ENCODE measurements at regions not wholly inside any gene's neighbourhood (a gene's known extent, or its start where the extent isn't known, plus 50 kb on each side); places are given as distances from the start of the nearest gene placed in this dataset.

GRCh38 chr4:110271986-110272385 is 73.6 kb upstream of the ELOVL6 start:
- DNase-seq: no peak

DNA sequence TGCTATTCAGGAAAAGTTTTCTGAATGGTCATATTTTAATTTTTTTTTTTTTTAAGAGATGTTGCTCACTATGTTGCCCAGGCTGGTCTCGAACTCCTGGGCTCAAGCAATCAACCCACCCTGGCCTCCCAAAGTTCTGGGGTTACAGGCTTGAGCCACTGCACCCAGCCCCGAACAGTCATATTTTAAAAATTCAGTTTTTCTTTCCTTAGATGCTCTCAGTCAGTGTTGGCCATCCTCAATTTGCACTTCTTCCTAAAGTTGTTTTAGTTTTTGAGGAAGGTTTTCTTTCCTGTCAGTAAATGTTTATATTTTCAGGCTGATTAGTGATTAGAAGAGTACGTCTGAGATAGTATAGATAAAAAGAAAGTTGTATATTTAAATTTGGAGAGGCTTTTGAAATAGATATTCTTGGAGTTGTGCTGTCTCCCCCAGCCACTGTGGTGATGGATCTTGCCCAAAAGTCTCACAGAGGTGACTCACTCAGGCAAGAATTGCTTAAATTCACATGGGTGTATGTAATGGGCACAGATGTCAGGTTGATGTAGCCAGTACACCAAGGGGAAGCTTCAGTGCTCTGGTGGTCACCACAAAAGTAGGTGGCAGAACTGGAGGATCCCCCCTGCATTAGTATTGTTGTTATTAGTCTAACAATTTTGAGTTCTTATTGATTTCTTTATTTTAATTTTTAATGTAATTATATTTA is 72.2 kb upstream of the ELOVL6 start:
- peak; percentile 82 for DNase-seq

GRCh38 chr4:110268790-110269189 is 70.4 kb upstream of the ELOVL6 start:
- no peak for DNase-seq

GRCh38 chr4:110268352-110268751 is 69.9 kb upstream of the ELOVL6 start:
- peak; percentile 20 for DNase-seq

DNA sequence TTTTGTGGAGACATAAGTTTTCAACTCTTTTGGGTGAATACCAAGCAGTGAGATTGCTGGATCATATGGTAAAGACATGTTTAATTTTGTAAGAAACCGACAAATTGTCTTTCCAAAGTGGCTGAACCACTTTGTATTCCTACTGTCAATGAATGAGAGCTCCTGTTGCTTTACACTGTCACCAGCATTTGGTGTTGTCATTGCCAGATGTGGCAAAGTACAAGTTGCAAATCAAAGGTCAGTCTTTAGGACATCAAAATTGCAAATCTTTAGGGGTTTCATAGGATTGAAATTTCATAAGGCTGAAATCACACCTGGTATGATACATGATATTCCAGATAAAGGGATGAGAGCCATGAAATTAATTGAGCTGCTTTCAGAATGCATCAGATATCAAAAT is 67.7 kb upstream of the ELOVL6 start:
- DNase-seq: no peak

DNA sequence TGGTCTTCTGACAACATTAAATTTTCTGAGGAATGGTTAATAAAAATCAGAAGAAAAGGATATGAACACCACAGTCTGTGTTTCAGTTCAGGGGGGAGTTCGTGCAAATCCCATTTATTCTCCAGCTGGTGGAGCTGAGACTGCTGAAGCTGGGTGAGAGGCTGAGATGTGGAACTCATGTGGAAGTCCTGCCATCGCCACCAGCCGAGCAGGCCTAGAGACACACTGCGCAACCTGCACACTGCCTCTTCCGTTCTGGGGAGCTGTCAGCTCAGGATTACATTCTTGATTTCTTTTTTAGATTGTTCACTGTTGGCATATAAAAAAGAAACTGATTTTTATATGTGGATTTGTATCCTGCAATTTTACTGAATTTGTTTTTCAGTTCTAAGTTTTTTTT is 66.6 kb upstream of the ELOVL6 start:
- no peak for DNase-seq

GRCh38 chr4:110260299-110260698 is 61.9 kb upstream of the ELOVL6 start:
- no peak for DNase-seq

DNA sequence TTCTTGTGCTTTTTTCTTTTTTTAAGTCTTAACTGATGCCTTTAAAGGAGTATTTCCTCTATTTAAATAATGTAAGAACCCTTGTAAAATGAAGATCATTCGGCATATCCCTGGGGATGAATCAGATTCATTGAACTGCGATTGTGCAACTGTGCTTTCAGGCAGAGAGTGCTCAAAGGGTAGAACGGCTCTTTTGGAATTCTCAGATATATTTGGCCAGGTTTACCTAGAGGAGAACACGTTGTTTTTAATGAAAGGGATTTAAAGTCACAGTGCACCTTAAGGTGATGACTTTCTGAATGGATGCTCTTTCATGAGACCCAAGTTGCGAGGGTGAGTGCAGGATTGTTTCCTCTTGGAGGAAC is 51.6 kb upstream of the ELOVL6 start:
- DNase-seq: no peak

DNA sequence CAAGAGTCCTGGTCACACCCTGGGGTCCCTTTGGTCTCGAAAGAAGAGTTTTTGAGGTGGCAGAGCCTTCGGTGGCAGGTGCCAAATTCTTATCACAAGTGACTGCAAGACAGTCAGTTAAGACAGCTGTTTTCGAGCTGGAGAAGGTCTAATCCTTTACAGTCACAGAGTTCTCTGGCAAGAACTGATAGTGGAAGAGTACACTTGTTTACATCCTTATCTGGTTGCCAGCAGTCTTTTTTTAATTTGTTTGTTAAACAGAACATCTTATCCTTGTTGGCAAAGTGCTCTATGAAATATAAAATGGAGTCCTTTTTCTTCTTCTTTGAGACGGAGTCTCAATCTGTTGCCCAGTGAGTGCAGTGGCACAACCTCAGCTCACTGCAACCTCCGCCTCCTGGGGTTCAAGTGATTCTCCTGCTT is 50.4 kb upstream of the ELOVL6 start:
- DNase-seq: no peak
